CD14-positive monocyte (primary cell): ENCODE measurements at regions not wholly inside any gene's neighbourhood (a gene's known extent, or its start where the extent isn't known, plus 50 kb on each side); places are given as distances from the start of the nearest gene placed in this dataset.
A peak's percentile ranks its signal among the peaks of the same experiment; 100 is the strongest.

Source experiments
- DNase-seq, 3 donors: peaks; one replicate each; pipeline ENCODE4 v3.0.0-alpha.2; 2011 to 2022
- H2AFZ ChIP-seq: 2 replicates; pipeline ENCODE4 v1.6.0; 2012; ENCODE audit warnings: mild to moderate bottlenecking, low read depth, low read length, inconsistent platforms; ENCODE audit not compliant: insufficient read depth, poor library complexity, severe bottlenecking
- H3K27ac ChIP-seq, 2 donors: 1 replicate in 1 of 2; 2 replicates in 1 of 2; pipeline ENCODE4 v1.5.1; 2012 to 2013; ENCODE audit warnings: low read length in 2 of 2, control low read depth in 1 of 2, inconsistent platforms in 1 of 2, low read depth in 1 of 2, mild to moderate bottlenecking in 1 of 2
- H3K27me3 ChIP-seq, 2 donors: one replicate each; pipeline versions ENCODE4 v1.6.0 to v1.6.1; 2011 to 2013; ENCODE audit warnings: low read length in 2 of 2; ENCODE audit not compliant: control insufficient read depth in 2 of 2, insufficient read depth in 2 of 2
- H3K36me3 ChIP-seq, 2 donors: replicated peaks in 1 of 2; 1 replicate in 1 of 2; 2 replicates in 1 of 2; pipeline versions ENCODE4 v1.5.1 to v1.6.1; 2012 to 2013; ENCODE audit warnings: low read length in 2 of 2, control low read depth in 1 of 2, inconsistent platforms in 1 of 2, mild to moderate bottlenecking in 1 of 2; ENCODE audit not compliant: insufficient read depth in 2 of 2, control insufficient read depth in 1 of 2
- H3K4me1 ChIP-seq, 2 donors: 1 replicate in 1 of 2; 2 replicates in 1 of 2; pipeline versions ENCODE4 v1.5.1 to v1.6.1; 2012 to 2013; ENCODE audit warnings: low read length in 2 of 2, control low read depth in 1 of 2, inconsistent platforms in 1 of 2, mild to moderate bottlenecking in 1 of 2, moderate library complexity in 1 of 2; ENCODE audit not compliant: insufficient read depth in 2 of 2, control insufficient read depth in 1 of 2
- H3K4me2 ChIP-seq: replicated peaks from 2 replicates; pipeline ENCODE3; 2012; ENCODE audit warnings: low read length, moderate library complexity, mild to moderate bottlenecking; ENCODE audit not compliant: poor library complexity, severe bottlenecking; ENCODE audit errors: extremely low read depth
- H3K4me3 ChIP-seq, 3 experiments: fragments of 200-600 bp in 1 of 3; sonication (generic) in 1 of 3; replicated peaks in 1 of 3; 1 replicate in 2 of 3; 2 replicates in 1 of 3; pipeline ENCODE4 v1.5.1; 2011 to 2013; ENCODE audit warnings: low read length in 3 of 3, mild to moderate bottlenecking in 3 of 3, control low read depth in 2 of 3, low read depth in 2 of 3, inconsistent platforms in 1 of 3, moderate library complexity in 1 of 3
- H3K79me2 ChIP-seq: 2 replicates; pipeline ENCODE4 v1.6.0; 2012; ENCODE audit warnings: mild to moderate bottlenecking, control low read depth, inconsistent platforms, low read length, moderate library complexity; ENCODE audit not compliant: insufficient read depth
- H3K9ac ChIP-seq: 2 replicates; pipeline ENCODE4 v1.6.0; 2017; ENCODE audit warnings: low read length, mild to moderate bottlenecking; ENCODE audit not compliant: insufficient read depth, poor library complexity, severe bottlenecking
- H3K9me3 ChIP-seq, 2 donors: replicated peaks in 1 of 2; 1 replicate in 1 of 2; 2 replicates in 1 of 2; pipeline versions ENCODE4 v1.5.1 to v1.6.1; 2012 to 2013; ENCODE audit warnings: low read length in 2 of 2, control low read depth in 1 of 2; ENCODE audit not compliant: control insufficient read depth in 1 of 2, insufficient read depth in 1 of 2
- H4K20me1 ChIP-seq: 2 replicates; pipeline ENCODE4 v1.6.0; 2012; ENCODE audit warnings: mild to moderate bottlenecking, low read length, control low read depth, moderate library complexity; ENCODE audit not compliant: insufficient read depth
- H3K27ac Mint-ChIP-seq, 7 donors: one replicate each; pipeline ENCODE4 v1.8.0; 2020; ENCODE audit warnings: mild to moderate bottlenecking in 7 of 7, mixed read lengths in 7 of 7, moderate library complexity in 6 of 7, inconsistent platforms in 2 of 7
- H3K27me3 Mint-ChIP-seq, 3 donors: one replicate each; pipeline ENCODE4 v1.8.0; 2021 to 2022; ENCODE audit warnings: low read depth in 3 of 3, mild to moderate bottlenecking in 3 of 3, mixed read lengths in 3 of 3, moderate library complexity in 3 of 3, inconsistent platforms in 1 of 3
- H3K36me3 Mint-ChIP-seq, 2 donors: one replicate each; pipeline ENCODE4 v1.8.0; 2020; ENCODE audit warnings: mixed read lengths in 2 of 2, inconsistent platforms in 1 of 2, mild to moderate bottlenecking in 1 of 2
- H3K4me1 Mint-ChIP-seq: one replicate; pipeline ENCODE4 v1.8.0; 2020; ENCODE audit warnings: mild to moderate bottlenecking, mixed read lengths
- H3K4me3 Mint-ChIP-seq, 2 donors: one replicate each; pipeline ENCODE4 v1.8.0; 2020; ENCODE audit warnings: mild to moderate bottlenecking in 2 of 2, mixed read lengths in 2 of 2, moderate library complexity in 1 of 2
- H3K9me3 Mint-ChIP-seq, 7 donors: one replicate each; pipeline ENCODE4 v1.8.0; 2020 to 2022; ENCODE audit warnings: mixed read lengths in 7 of 7, mild to moderate bottlenecking in 6 of 7, moderate library complexity in 6 of 7, inconsistent platforms in 2 of 7
- WGBS: methylation state at CpG from one replicate; pipeline ENCODE4 v1.1.5; 2013; ENCODE audit warnings: missing lambda C conversion rate; ENCODE audit not compliant: insufficient coverage; 5-methylcytosine and 5-hydroxymethylcytosine counted together
- intact Hi-C, 2 donors: fragments of 100-400 bp; cut with micrococcal nuclease; formaldehyde crosslinking; loops; one replicate each; pipeline versions ENCODE4 v1.15.0 to v1.15.1; 2023
- TF ChIP-seq, protein P1 (sequence below): fragments of 200-600 bp; IDR thresholded peaks from one replicate; pipeline ENCODE4 v1.8.0; 2022; ENCODE audit warnings: antibody characterized with exemption, mild to moderate bottlenecking

DNA sequence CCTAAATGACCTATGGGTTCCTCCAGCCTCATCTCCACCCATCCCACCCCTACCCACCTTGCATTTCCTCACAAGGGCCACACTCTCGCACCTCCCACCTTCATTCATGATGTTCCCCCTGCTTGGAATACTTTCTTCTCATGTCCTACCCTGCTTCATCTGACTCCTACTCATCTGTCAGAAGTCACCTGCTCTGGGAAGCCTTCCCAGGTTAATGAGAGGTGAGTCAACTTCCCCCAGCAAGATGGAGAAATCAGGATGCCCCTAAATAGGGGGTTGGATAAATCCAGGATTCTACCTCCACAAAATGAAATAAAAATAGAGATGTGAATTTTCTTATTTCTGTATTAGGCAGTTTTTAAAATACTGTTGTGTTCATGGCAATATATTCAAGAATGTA is 51.0 kb upstream of the WSB1 start:
- Histone ChIP-seq H3K27ac (peak overlapping the region; percentile 93 to 96), H3K36me3 (no peaks in the 10 kb centered on the region), H3K27me3 (no peaks in the 10 kb centered on the region), H3K4me3 (peak overlapping the region in 1 of 3 experiments; percentile 62), H4K20me1 (no peaks in the 10 kb centered on the region), H3K9me3 (no peaks in the 10 kb centered on the region), H3K9ac (no peak overlapping the region), H3K79me2 (peaks cover 7% of the 10 kb centered on the region), H2AFZ (peak overlapping the region; percentile 7), H3K4me1 (peaks cover 97 to 98% of the 10 kb centered on the region in 2 donors), H3K4me2 (no peak overlapping the region)
- Mint-ChIP-seq H3K9me3 (peaks cover 0 to 1% (median 0%) of the 10 kb centered on the region in 7 donors), H3K36me3 (peaks cover 2 to 4% of the 10 kb centered on the region in 2 donors), H3K27ac (peak overlapping the region; percentile 99 to 100 (median 100)), H3K4me3 (no peak overlapping the region), H3K27me3 (peaks cover 0 to 2% (median 0%) of the 10 kb centered on the region in 3 donors), H3K4me1 (peaks cover 93% of the 10 kb centered on the region)
- intact Hi-C loops = loop anchor here (5.0 to 10.0 kb wide), 2 partner anchors 49 to 392 kb away; partner anchors contain the start of genes LGALS9 (in 1 of the 2) and WSB1 (in 1 of the 2)
- TF ChIP-seq, protein P1, sequence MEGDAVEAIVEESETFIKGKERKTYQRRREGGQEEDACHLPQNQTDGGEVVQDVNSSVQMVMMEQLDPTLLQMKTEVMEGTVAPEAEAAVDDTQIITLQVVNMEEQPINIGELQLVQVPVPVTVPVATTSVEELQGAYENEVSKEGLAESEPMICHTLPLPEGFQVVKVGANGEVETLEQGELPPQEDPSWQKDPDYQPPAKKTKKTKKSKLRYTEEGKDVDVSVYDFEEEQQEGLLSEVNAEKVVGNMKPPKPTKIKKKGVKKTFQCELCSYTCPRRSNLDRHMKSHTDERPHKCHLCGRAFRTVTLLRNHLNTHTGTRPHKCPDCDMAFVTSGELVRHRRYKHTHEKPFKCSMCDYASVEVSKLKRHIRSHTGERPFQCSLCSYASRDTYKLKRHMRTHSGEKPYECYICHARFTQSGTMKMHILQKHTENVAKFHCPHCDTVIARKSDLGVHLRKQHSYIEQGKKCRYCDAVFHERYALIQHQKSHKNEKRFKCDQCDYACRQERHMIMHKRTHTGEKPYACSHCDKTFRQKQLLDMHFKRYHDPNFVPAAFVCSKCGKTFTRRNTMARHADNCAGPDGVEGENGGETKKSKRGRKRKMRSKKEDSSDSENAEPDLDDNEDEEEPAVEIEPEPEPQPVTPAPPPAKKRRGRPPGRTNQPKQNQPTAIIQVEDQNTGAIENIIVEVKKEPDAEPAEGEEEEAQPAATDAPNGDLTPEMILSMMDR = no peak
- WGBS = 100% methylated on average over 1 of the region's 1 CpG
- DNase-seq = no peak

DNA sequence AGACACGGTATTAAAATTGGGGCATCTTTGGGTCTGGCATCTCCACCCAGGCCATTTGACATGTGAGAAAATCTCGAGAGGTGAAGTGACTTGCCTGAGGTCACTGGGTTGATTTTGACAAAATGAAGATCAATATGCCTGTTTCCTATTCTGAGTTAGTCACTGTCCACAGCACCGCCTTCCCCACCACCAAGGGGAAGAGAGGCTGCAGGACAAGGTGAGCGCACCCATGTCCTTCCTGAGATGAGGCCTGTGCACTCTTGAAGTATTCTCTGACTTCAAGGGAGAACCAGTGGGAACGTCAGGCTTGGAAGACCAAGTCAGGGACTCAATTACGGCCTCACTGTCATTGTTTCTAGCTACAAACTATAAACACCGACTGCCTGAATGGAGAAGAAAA is 49.9 kb upstream of the WSB1 start:
- Histone ChIP-seq H3K9ac (peak overlapping the region; percentile 60), H3K27me3 (no peaks in the 10 kb centered on the region), H3K27ac (peak overlapping the region; percentile 93 to 96), H3K9me3 (no peaks in the 10 kb centered on the region), H3K4me2 (peak overlapping the region; percentile 73), H3K4me3 (peak overlapping the region in 1 of 3 experiments; percentile 62), H3K79me2 (peaks cover 7% of the 10 kb centered on the region), H4K20me1 (no peaks in the 10 kb centered on the region), H3K4me1 (peaks cover 87% of the 10 kb centered on the region in 2 donors), H2AFZ (peak overlapping the region; percentile 29), H3K36me3 (no peaks in the 10 kb centered on the region)
- Mint-ChIP-seq H3K4me3 (peak overlapping the region; percentile 58 to 91), H3K4me1 (peaks cover 83% of the 10 kb centered on the region), H3K27ac (peak overlapping the region; percentile 99 to 100 (median 100)), H3K9me3 (no peaks in the 10 kb centered on the region), H3K36me3 (peaks cover 2 to 4% of the 10 kb centered on the region in 2 donors), H3K27me3 (peaks cover 0 to 2% (median 0%) of the 10 kb centered on the region in 3 donors)
- DNase-seq = peak in 2 of 3 donors; percentile 40 to 59
- intact Hi-C loops = loop anchor here (5.0 to 10.0 kb wide), 2 partner anchors 48 to 391 kb away; partner anchors contain the start of genes LGALS9 (in 1 of the 2) and WSB1 (in 1 of the 2)
- TF ChIP-seq, protein P1 = no peak
- WGBS = 60% methylated on average over 2 of the region's 7 CpGs
